ENCODE measurements at regions not wholly inside any gene's neighbourhood (a gene's known extent, or its start where the extent isn't known, plus 50 kb on each side); places are given as distances from the start of the nearest gene placed in this dataset.
A peak's percentile ranks its signal among the peaks of the same experiment; 100 is the strongest.

DNA sequence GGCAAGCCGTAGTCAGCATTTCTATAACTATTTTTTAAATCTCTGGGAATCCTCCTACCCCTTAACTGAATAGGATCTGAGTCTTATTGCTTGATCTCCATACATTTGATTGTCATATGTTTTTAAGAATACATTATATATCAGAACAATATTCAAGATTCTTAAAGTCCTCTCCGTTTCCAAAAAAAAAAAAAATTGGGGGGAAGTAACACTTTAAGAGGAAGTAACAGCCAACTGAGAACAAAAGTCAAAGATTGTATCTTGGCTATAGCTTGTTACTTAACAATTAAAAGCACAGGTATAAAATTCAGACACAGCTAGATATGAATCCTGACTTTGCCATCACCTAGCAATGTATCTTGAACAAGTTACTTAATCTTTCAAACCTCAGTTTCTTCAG, 169.9 kb upstream of the ADO start:
- no peak for DNase-seq

DNA sequence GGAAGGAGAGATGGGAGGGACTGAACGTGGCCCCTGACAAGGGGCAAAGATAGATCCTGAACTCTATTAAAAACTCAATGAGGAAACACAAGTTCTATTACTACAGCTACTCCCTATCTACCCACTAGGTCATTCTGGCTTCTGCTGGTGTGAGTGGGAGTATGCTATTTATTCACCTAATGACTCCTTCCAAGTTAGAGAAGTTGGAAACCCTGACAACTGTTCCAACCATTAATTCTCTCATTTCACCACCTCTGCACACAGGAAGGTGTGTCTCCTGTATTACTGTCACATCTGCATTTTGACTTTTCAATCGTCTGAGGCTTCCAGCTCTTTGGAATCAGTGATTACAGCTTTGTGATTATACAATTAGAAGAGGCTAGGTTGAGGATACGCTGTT, 169.4 kb upstream of the ADO start:
- DNase-seq = no peak

DNA sequence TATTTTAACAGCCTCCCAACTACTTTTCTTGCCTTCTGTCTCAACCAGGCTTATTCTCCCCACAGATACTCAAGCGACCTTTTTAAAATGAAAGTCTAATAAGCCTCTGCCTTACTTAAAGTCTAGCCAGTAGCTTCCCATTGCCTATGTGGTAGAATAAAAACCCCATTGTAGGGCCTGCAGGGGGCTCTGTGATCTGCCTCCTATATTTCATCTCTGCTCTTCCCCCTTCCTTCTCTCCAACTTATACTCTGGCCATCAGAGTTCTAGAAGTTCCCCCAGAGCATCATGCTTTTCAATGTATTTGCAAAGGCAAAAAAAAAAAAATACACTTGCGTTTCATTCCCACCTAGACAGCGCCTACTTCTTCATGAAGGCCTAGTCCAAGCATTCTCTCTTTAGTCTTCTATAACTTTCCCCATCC, 167.7 kb upstream of the ADO start:
- DNase-seq = no peak

DNA sequence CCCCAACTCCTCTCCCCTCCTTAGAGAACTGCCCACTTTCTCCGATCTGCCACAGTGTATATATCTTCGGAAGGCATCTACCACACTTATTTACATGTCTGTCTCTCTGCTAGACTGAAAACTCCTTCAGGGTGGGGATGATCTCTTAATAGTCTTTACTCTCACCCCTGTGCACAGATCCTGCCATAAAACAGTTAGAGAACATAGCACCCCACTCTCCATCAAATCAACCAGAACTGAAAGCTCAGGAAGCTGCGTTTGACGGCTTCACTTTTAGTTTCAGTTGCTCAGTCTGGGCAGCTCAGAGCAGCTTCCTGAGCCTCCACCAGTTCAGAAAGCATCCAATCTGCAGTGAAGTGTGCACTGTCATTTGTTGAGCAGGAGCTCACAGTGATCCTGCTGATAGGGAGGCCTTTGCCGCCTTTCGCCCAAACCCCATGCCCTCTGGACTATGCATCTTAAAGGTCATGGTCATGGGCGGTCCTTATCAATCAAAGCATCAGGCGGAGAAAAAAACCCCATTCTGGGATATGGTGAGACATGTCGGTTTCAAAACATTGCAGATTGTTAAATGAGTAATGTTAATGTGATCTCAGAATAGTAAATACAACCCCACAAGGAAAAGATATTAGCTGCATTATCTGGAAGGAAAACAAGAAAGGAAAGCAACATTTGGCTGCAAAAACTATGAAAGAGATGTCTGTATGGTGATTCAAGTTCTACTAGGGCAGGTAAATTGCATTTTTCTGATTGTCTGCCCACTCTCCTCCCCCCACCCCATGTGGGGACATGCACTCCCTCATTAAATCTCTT, 167.1 kb upstream of the ADO start:
- peak; percentile 10 for DNase-seq

DNA sequence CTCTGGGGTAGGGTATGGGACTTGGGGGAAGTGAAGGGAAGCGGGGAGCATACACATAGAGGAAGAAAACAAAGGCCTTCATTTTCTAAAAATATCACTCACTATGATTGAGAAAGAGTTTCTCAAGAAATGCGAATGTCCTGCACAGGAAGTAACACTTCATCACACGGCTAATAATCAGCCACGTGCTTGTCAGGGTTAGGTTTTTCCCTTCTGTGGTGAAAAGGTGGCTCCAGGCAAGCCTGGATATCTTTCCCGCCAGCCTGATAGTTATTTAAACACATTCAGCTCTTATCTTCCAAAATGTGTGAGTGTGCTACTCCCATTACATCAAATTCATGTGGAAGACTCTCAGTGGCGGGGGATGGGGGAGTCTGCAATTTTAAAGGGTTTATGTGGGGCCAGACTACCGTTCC, 166.4 kb upstream of the ADO start:
- no peak for DNase-seq

DNA sequence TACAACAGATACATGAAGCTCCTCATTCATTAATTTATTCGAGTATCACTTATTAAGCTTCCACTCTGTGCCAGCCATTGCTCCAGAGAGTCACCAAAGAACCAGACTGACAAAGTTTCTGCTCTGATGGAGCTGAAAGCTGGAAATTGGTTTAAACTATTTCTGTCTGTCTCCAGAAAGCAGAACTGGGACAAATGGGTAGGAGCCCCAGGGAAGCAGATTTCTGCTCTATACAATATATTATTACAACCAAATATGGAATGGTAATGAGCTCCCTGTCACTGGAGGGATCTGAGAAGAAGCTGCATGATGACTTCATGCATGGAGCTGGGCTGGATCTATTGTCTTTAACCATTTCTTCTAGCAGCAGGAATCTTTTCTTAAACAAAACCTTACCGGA, 165.4 kb upstream of the ADO start:
- no peak for DNase-seq

DNA sequence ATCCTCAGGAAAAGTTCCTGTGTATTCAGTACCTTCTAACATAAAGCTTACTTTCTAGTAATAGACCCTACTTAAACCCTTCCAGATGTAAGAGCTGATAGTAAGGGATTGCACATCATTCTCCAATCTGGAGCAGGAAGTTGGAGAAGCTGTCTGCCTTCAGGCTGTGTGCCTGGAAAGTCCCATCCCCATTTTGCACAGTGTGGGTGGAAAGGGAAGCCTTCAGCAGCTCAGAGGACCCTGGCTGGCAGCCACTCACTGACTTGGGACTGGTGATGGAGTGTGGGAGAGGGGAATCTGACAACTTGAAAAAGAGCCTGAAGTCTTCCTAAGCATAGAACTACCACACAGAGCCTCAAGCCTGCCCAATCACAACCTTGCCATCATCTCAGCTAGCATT, 164.1 kb upstream of the ADO start:
- DNase-seq = no peak

DNA sequence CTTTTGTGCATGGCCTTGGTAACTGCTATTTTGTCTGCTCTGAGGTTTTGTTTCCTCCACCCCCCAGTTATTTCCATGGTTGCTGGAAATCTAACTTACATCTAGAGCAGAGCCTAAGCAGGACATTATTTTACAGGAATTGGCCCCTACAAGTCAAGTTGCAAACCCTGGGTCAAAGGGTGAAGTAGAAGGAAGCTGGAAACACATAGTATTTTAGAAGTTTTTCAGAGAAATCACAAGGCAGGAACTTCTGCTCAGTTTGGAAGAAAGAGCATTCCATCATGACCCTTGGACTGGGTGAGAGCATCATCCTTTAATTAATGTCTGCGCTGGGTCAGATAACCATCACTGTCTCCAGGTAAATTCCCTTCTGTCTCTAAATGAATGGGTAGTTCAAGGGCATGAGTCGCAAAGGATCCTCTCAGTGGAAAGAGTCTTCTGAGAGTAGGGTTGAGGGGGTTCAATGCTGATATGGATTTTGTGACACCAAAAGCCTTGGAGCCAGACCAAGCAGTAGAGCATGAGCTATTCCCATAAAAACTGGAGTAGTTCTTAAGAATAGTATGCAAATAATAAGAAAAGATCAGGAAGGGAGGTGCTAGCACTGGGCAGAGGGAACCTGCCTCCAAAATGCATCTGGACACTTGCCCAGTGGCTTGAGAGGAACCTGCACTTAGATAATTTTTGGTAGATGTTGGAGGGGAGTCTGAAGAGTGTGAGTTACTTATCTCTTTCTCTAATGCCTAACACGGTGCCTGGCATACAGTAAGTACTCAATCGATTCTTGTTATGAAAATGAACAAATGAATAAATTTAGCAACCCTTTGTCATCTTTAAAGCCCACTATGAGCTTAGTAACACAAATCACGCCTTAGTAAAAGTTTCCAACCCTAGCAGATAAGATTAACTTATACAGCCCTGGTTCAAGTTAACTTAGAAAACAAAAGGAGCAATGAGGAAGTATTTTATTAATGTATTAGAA, 160.6 kb upstream of the ADO start:
- no peak for DNase-seq

DNA sequence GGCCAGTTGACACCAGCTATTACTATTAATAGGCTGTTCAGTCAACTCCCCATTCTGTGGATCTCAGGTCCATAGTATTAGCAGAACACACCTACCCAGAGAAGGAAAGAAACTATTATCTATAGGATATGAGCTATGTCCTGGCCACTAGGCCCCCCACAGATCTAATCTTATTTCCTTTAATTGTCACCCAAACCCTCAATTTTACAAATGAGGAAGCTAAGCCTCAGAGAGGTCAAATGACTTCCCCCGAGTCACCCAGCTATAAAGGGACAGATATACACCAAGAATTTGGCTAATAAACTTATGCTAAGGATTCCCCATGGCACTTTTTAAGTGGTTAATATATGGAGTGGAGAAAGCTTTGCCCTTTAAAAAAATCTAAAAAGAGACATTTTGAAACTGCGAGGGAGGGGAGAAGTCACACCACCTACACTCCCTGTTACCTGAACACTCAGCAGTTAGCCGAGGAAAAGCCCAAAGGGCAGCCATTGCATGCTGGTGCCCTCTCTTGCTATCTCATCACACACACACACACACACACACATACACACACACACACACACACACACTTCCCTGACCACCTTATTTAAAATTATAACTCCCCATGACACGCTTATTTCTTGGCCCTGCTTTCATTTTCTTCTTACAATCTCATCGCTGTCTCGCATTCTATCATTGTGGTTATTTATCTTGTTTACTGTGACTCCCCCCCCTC, 157.0 kb upstream of the ADO start:
- DNase-seq = no peak

DNA sequence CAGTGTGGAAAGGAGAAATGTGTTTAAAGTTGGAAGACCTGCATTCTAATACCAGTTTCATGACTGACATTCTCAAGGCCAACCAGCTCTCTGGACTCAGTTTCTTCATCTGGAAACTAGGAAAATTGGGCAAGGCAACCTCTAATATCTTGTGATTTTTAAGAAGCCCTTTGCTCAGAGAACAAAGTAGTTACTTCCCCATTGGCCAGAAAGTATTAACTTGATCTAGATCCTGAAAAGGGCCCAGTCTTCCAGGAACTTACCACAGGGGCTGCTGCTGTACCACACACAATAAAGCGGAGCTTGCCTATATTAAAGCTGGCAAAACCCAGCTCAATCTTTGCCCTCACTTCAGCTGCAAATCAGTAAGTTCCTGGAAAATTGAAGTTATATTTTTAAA, 155.6 kb upstream of the ADO start:
- DNase-seq = no peak

DNA sequence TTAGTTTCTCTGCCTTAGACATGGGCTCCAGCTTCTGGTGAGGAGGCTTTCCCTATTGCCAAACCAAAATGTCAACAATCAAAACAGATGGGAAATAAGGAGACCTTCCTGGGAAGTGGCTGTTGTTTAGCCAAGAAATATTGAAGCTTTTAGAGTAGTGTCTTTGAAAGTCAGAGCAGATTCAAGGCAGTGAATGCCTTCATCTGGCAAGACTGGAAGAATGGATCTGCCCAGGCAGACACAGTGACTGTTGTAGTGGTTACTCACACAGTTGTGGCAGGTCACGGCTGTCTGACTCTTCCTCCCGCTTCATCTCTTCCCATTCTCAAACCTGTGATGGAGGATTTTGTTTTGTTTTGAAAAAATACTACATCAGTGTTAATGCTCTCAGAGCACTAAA, 154.1 kb upstream of the ADO start:
- DNase-seq = no peak

DNA sequence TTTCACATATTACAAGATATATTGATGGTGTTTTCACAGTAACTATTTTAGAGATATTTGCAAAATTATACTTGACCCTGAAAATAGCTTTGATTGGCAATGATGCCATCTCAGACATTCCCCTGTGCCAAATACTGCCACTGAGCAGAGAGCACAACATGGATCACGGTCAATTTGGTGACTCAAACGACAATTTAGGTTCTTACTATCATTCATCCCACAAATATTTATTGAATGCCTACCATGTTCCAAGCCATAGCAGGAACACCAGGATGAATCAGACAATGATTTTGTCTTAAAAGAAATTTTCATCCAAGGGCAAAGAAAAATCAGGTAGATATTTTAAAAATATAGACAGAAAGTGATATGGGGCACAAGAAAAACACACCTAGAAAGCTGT, 153.2 kb upstream of the ADO start:
- DNase-seq = no peak

DNA sequence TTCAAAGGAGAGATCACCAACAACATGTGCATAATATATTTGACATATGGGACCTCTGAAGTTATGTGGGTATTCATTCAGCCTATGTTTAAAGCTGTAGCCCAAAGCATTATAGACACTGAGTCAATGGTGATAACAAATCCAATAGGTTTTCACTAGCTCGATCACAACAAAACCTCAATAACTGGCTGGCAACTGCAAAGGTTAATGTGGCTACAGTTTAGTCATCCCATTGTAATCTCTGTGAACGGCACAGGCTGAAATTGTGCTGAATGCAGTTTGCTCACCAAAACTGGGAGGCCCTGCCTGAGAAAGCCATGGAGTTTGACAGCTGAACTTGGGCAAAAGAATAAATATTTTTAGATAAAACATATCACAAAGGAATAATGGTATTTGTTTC, 152.4 kb upstream of the ADO start:
- no peak for DNase-seq

DNA sequence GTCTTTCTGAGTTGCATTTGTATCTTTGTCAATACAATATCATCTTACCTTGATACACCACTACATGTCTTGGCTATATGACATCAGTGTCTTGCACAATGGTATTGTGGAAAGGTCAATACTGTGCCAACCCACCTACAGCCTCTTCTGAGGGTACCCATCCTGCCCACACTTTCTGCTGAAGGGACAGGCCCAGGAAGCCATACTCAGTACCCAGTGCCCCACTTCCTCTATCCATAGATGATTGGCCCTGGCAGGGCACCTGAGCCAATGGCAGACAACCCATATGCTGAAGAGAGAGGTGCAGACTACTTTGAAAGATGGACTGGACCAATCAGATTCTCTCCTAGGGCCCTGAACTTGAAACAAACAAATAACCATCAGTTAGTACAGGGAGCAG, 152.0 kb upstream of the ADO start:
- DNase-seq = no peak

DNA sequence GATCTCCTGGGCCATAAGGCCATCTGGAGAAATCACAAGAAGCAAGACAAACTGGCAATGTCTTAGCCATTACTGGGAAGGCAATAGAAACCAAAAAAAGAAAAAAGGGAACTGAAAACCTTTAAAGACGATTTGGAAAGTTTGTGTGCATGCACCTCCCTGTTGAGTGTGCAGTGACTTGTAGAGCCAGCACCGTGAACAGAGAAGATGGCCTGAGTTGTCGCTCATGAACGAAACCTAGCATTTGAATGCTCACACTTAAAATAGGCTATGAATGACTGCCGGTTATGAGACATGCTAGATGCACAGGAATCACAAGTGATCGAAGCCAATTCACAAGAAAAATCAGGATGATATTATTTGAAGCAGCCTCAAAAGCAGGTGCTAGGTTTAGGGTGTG, 151.3 kb upstream of the ADO start:
- DNase-seq = peak; percentile 73

DNA sequence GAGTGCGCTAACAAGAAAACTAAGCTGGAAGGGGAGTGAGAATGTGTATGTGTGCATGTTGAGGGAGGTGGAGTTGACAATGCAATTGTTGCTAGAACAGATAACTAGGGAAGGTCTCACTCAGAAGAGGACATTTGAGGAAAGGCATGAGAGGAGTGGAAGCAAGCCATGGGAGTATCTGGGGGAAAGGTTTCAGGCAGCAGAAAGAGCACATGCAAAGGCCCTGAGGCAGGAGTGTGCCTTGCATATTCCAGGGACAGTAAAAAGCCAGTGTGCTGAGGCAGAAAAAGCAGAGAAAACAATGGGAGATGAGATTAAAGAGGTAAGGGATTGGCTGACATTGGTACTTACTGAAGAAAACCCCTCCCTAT, 149.6 kb upstream of the ADO start:
- DNase-seq = no peak

DNA sequence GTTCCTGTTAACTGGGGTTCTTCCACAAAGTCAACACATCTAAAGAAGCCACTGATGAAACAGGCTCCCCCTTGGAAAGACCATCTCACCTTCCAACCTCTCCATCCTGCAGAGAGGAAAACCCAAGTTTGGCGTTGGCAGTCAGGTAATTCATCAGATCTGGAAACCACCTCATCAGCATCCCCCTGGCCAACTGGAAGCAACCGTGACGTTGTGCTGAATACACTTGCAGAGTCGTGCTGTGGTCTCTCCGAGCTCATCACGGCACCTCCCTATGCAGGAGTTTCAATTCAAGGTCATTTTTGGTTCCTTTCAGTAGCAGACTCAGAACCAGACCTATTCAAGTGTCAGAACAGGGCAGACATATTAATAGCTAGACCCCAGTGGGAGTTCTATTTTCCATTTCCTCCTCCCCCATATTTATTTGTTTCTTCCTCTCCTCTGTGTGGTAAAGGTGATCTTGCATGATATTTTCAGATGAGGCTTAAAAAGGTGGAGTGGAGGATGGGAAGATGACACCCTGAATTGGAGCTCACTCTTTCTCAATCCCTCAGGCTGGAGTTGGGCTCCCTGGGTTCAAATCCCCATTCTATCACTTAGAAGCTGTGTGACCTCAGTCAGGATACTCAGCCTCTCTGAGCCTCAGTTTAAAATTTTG, 149.1 kb upstream of the ADO start:
- DNase-seq = no peak

DNA sequence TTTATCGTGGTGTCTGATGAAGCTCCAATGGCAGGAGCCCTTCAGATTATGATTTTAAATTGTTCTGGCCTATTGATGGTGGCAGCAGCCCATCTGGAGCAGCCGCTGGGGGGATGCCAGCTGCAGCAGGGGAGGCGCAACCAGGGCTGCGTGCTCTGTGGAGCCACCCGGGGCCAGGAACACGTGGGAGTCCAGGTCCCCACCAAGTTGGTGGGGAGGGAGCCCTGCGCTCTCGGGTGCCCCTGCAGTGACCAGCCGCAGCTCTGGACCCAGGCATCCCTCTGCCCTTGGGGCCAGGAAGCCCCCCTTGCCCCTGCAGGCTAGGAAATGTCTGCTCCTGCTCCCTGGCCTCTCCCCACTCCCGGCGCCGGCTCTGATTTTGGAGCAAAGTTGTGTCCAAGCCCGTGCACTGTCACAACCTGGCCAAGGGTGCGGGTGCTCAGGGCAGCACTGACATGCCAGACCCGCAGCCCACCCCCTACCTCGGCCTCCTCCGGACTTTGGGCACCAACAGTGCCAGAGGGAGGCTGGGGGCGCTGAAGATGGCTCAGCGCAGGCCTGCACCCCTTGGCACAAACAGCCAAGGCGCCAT, 147.2 kb upstream of the ADO start:
- DNase-seq = no peak

DNA sequence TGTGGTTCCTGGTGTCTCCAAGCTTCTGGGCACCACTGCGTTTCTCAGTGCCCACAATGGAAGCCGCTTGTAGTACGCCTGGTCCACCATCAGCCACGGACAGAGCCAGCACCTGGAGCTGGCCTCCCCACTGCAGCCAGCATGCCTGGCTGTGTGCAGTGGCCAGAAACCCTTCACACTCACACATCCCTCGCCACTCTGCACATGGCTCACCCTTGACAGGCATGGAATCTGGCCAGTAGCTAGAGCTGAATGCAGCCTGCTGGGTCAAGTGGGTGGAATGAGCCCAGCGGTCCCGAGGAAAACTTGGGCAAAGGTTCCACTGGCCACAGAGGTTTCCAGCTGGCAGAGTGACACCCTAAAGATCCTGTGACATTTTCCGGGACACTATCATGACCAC, 146.0 kb upstream of the ADO start:
- DNase-seq = no peak

DNA sequence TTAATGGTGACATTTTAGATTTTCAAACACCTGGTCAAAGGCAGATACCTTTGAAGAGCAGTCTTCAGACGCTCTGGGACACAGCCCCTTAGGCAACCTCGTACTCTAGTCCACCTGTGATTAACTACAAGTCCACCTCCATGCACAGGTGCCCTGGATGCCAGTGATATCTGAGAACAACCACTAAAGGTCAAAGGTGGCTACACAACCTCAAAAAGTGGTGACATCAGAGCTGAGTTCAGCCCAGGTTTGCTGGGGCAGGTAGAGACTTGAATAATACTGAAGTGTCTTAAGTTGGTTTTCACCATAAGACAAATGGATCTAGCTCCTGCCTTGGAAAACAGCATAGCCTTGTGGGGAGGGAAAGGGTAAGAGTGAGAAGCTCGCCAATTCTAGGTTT, 143.4 kb upstream of the ADO start:
- DNase-seq = no peak

DNA sequence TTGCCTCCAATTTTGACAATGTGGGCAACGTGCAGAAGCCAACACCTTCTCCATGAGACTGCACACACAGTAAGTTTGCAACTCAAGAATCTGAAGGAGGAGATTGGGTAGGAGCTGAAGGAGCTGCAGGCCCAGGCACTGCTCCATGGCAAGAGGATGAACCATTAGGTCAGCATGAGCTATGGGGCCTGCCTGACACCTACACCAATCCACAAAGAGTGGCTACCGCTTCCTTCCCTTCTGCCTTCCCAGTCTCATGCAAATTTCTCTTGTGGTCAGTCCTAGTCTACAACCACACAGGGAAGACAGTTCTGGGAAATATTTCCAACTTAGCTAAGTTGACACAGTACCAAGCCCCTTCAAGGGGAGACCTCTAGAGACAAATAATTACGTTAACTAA, 142.0 kb upstream of the ADO start:
- DNase-seq = no peak

DNA sequence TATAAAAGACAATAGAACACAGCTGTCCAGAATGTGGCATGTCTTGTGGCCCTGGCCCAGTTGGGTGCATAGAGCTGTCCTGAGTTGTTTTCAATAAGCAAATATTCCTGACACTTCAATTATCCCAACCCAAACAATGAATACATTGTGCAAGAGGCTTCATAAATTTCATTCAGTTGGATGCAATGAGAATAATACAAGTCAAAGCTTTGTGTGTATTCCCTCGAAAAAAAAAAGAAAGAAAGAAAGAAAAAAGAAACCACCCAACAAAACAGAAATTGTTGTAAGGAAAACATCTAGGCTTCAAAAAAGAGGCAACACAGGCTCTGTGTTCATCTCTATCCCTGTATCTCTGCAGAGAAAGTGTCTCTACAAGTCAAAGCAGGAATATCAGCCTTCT, 138.7 kb upstream of the ADO start:
- DNase-seq = no peak

DNA sequence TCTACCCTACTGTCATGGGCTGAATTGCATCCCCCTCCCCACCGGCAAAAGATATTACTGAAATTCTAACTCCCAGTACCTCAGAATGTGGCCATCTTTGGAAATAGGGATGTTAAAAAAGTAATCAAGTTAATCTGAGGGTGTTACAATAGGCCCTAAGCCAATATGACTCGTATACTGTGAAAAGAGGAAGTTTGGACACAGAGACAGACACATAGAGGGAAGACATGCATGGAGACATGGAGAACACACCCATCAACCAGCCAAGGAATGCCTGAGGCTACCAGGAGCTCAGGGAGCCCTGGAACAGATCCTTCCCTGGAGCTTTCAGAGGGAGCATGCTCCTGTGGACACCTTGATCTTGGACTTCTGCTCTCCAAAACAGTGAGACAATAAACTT, 138.2 kb upstream of the ADO start:
- no peak for DNase-seq
